ENCODE measurements at regions not wholly inside any gene's neighbourhood (a gene's known extent, or its start where the extent isn't known, plus 50 kb on each side); places are given as distances from the start of the nearest gene placed in this dataset.
A peak's percentile ranks its signal among the peaks of the same experiment; 100 is the strongest.

DNA sequence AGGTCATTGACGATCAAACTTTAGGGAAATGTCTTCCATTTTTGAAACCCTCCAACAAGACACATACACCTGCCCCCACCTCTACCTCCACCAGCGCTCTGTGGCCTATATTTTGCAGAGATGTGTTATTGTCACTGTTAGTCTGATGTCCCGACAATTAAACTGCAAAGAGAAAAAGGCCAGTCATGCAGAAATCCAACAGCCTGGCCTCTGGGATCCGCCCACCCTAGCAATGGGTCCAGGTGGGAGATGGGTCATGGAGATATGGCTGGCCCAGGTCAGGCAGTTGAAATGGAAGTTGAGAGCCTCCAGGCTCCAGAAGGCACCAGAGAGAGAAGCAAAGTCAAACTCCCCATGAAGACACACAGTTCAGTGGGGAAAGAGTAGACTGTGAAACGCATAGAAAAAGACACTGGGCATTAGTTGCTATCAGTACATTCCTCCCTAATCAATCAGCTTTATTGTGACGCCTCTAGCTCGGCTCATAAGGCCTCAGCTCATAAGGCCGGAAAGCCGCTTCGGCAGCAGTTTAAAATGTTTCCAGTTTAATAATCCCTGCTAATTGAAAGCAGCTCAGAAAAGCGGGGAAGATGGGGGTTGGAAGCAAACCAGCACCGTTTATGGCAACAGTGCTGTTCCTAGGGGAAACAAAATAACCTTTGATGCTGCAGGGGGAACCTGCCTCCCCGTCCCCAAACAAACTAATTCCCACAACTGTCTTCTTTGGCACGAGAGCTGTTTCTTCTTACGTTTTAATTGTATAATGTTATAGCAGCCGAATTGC lies 239.7 kb upstream of the ZNF507 start:
- no peak for DNase-seq (ENCODE audit: low spot score)

DNA sequence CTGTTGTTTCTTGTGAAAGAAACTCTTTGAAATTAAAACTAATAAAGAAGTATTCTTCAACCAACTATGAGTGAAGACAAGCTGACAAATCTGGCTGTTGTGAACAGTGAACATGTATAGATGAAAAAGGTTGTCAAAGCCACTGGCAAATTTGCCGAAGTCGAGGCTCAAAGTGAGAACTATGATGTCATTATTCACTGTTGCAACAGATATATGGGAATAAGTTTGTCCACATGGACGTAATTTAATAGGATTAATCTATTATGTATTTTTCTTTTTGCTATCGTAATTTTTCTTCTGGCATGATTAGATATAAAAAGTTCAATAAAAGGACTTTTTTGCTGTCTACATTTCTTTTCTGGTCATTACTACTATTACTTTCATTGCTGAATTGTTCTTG lies 223.2 kb upstream of the ZNF507 start:
- no peak for DNase-seq (ENCODE audit: low spot score)

DNA sequence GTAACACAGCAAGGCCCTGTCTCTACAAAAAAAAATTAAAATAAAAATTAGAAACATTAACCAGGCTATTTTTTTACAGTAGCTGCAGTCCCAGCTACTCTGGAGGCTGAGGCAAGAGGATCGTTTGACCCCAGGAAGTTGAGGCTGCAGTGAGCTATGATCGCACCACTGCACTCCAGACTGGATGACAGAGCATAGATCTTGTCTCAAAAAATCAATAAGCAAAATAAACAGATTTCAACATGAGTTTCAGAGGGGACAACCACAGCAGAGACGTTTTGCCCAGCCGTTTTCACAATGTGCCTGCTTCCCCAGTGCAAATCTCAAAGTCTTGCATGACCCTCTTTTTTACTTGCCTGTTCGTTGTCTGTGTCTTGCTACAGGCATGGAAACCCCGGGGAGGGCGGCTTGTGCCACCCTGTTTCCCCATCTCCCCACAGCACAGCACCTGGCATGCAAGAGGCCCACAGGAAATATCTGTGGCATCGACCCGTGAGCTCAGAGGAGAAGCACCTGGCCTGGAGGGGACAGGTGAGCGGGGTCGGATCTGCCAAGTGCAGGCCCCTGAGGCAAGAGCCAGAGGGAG lies 222.0 kb upstream of the ZNF507 start:
- DNase-seq (ENCODE audit: low spot score): no peak

DNA sequence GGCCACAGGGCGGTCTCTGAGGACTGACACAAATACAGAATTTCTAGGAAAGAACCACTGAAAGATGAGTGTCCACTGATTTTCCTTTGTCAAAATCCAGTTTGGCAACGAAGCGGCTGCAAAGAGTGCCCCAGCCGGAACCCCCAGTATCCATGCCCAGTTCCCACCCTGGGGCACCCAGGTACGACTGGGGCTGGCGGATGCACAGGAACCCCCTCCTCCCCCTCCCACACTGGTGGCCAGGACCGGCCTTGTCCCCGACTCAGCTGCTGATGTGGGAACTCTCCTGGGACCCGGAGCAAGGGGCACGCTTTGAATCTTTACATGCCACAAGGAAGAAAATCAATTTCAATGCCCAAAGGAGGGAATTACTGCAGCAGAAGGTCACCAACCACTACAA lies 220.8 kb upstream of the ZNF507 start:
- DNase-seq (ENCODE audit: low spot score): no peak

- no peak for DNase-seq (ENCODE audit: low spot score)
Measured at GRCh38 chr19:32129141-32129540, 216.3 kb upstream of the ZNF507 start.

GRCh38 chr19:32130332-32130731 lies 215.1 kb upstream of the ZNF507 start:
- no peak for DNase-seq (ENCODE audit: low spot score)

- no peak for DNase-seq (ENCODE audit: low spot score)
Measured at GRCh38 chr19:32131005-32131404, 214.4 kb upstream of the ZNF507 start.

DNA sequence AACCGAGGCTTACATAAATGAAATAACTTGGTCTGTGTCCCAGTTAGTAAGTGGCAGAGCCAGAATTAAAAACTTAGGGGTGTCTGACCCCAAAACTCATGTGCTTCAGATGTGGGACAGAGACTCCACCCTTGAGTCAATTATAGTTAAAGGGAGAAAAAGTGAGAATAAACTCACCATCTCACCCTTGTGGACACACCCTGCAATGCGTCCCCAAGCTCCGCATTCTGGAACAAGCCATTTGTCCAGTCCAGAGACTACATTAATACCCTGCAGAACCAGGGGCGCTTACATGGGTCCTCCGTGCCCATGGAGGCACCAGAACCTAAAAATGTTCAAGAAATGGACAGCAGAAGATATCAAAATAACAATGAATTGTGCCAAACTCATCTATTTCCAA lies 207.0 kb upstream of the ZNF507 start:
- peak; percentile 21 for DNase-seq (ENCODE audit: low spot score)

- DNase-seq (ENCODE audit: low spot score): no peak
Measured at GRCh38 chr19:32141840-32142511, 203.4 kb upstream of the ZNF507 start.

DNA sequence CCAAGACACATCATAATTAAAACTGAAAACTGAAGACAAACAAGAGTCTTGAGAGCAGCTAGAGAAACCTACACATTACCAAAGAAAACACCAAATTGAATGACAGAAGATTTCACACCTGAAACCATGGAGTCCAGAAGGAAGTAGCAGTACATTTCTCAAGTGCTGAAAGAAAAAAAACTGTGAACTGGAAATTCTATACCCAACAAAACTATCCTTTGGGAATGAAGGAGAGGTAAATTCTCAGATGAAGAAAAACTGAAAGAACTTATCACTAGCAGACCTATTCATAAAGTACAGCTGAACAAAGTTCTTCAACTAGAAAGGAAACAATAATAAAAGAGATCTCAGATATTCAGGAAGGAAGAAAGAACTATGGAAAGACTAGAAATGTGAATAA lies 198.7 kb upstream of the ZNF507 start:
- no peak for DNase-seq (ENCODE audit: low spot score)

DNA sequence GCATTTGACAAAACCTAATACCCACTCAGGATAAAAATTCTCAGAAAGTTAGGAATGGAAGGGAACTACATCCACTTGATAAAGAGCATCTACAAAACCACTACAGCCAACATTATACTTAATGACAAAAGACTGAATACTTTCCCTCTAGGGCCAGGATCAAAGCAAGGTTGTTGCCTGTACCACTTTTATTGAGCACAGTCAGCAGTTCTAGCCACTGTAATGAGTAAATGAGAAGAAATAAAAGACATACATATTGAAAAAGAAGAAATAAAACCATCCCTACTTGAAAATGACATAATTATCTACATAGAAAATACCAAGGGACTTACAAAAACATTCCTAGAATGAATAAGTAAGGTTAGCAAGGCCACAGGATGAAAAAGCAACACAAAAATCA lies 194.8 kb upstream of the ZNF507 start:
- DNase-seq (ENCODE audit: low spot score): no peak

DNA sequence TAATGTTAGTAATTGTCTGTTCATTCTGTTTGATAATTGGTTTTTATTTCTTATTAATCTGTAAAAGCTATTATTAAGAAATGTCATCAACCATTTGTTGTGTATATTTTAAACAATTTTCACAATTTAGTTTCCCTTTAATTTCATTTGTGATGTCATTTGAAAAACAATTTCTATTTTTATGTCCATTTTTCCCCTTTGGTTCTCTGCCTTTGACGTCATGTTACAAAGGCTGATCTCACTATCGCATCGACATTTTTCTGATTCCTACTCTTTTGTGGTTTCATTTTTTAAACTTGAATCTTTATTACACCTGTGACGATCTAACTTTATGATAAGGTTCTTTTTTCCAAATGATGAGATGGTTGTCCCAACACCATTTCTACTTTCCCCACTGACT lies 191.0 kb upstream of the ZNF507 start:
- DNase-seq (ENCODE audit: low spot score): no peak

GRCh38 chr19:32164384-32164992 lies 180.9 kb upstream of the ZNF507 start:
- no peak for DNase-seq (ENCODE audit: low spot score)

DNA sequence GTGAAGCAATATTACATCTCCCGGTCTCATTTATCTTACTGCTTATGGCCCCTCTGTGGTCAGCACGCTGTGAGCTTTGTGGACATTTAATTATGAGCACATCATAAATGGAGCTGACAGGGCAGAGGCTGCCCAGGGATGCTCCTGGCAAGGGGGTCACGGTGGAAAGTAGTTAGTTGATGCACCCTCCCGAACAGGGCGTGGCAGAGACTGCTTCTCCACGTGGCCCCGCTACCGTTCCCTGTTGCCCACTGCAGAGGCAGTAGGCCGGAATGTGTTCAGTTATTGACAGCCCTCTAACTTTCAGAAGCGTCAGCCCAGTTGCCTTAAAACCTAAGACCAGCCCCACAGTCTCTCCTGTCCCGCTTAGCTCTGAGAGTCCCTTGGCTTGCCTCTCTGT lies 180.3 kb upstream of the ZNF507 start:
- no peak for DNase-seq (ENCODE audit: low spot score)

GRCh38 chr19:32165750-32166149 lies 179.7 kb upstream of the ZNF507 start:
- DNase-seq (ENCODE audit: low spot score): no peak

- DNase-seq (ENCODE audit: low spot score): no peak
Measured at GRCh38 chr19:32166238-32166637, 179.2 kb upstream of the ZNF507 start.

DNA sequence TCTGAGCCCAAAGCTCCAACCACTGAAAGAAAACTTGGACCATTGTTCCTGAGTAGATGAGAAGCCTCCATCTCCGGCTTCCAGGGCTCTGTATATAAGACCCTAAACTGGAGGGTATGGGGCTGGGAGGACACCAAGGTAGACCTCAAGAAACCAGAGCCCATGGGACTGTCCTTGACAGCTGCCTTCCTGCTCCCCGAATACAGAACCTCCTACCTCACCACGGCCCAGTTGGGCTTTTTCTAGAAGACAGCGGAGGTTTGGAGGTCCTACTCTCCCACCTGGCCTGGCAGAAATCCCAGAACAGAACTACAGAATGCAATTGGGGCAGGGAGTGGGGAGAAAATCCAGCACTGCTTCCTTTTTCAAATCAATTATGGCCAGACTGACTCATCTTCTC lies 177.3 kb upstream of the ZNF507 start:
- no peak for DNase-seq (ENCODE audit: low spot score)

DNA sequence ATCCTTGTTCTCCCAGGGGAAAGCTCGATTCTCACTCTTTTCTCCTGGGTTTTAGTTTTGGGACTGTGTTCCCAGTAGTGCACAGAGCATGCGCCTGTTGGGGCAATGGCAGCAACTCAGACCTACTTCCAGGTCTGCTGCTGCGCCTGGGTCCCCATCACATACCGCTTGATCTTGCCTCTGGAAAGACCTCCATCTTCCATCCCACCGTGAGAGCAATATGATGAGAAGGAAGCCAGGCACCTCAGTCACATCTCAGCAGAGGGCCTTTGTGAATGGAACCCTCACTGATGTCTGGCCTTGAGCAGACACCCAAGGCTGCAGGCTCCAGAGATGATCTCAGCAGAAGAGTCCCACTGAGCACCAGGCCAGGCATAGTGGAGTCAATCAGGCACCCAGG lies 176.8 kb upstream of the ZNF507 start:
- no peak for DNase-seq (ENCODE audit: low spot score)

DNA sequence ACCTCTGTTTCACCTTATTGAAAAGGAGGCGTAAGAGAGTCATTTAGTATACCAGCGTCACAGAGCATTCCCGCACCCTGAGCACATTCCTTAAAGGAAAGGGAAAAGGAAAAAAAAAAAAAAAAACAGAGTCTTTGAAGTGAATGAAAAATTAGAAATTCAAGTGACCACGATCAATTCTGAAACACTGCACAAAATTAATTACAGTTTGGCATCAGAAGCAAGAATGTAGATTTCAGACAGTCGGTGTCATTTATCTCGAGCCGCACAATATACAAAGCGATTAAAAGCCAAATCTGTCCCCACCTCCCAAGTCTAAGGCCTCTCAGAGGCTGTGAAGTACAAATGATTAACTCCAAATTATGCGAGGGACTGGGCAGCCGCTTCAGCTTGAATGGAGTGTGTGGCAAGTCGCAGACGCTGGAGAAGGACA lies 173.7 kb upstream of the ZNF507 start:
- DNase-seq (ENCODE audit: low spot score): no peak

DNA sequence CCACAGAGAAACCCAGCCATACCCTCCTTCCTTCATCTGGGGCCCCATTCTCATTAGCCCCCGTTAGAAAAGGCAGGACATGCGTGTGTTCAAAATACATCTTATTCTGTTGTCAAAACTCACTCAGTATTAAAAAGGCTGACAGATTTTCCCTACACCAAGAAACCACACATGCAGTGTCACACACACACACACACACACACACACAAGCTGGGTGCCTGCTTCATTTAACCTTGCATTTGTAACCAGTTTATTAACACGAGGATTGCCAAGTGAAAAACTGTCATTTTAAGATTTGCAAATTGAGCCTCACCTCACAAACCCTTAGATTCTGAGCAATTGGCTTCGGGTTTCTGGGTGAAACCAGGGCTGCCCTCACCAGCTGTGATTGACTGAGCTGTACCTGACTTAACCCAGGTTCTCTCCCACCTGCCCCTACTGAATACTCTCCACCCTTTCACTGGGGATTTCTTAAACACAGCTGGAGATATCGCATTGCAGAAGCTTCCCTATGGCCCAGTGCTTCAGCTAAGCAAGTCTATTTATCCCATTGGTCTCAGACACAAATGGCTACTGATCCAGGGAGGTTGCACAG lies 172.7 kb upstream of the ZNF507 start:
- no peak for DNase-seq (ENCODE audit: low spot score)

- DNase-seq (ENCODE audit: low spot score): no peak
Measured at GRCh38 chr19:32173836-32174235, 171.6 kb upstream of the ZNF507 start.

GRCh38 chr19:32174386-32175113 lies 170.9 kb upstream of the ZNF507 start:
- no peak for DNase-seq (ENCODE audit: low spot score)

All from NAMALWA (cell line).